ENCODE measurements at regions not wholly inside any gene's neighbourhood (a gene's known extent, or its start where the extent isn't known, plus 50 kb on each side); places are given as distances from the start of the nearest gene placed in this dataset.

DNA sequence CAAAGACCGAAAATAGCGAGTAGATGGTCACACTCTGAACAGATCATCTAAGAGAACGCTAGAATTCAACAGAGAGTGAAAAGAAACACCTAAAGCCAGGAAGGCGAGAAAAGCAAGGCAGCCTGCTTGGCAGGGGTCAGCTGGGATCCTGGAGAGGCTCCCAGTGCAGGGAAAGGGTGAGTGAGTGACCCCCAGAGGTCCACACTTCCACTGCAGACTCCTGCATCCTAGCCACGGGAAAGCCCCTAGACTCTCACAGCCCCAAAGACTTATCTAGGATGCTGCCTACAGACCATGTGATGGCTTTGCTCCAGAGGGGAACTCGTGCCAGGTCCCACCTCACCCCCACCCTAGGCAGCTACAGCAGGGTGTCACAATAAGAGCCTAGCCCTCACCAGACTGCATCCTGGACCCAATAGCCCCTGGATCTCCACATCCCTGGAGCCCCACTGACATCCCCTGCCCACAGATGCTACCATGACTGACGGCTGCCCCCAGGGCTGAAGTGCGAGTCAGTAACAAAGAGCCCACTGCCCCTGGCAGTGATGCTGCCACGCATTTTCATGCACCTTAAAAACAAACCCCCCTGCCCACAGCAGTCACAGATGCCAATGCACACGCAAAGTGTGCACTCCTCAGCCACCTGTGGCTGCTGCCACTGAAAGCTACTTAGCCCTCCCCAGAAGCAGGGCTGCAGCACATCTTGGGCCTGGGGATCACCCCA is 62.2 kb downstream of the PSMG1 start:
- TF ChIP-seq EZH2 (IDR thresholded peaks at IDR 0.05; ENCODE audit: low read length, unreplicated experiment), result no peak
- TF ChIP-seq, protein P1, sequence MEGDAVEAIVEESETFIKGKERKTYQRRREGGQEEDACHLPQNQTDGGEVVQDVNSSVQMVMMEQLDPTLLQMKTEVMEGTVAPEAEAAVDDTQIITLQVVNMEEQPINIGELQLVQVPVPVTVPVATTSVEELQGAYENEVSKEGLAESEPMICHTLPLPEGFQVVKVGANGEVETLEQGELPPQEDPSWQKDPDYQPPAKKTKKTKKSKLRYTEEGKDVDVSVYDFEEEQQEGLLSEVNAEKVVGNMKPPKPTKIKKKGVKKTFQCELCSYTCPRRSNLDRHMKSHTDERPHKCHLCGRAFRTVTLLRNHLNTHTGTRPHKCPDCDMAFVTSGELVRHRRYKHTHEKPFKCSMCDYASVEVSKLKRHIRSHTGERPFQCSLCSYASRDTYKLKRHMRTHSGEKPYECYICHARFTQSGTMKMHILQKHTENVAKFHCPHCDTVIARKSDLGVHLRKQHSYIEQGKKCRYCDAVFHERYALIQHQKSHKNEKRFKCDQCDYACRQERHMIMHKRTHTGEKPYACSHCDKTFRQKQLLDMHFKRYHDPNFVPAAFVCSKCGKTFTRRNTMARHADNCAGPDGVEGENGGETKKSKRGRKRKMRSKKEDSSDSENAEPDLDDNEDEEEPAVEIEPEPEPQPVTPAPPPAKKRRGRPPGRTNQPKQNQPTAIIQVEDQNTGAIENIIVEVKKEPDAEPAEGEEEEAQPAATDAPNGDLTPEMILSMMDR (conservative IDR thresholded peaks at IDR 0.05; ENCODE audit: low read depth, low read length), result no peak
